K562 (cell line): ENCODE measurements at regions not wholly inside any gene's neighbourhood (a gene's known extent, or its start where the extent isn't known, plus 50 kb on each side); places are given as distances from the start of the nearest gene placed in this dataset.

Experiments used
- ATAC-seq: fragments of 200-7000 bp; cut with Tn5 transposase; 3 replicates; pipeline ENCODE4 v1.9.1; 2020; ENCODE audit warnings: moderate library complexity
- BruUV-seq: library from RNA; stranded (reverse); fragments of 400-500 nt; replicated peaks from 2 replicates; lab custom pipeline; 2021; lab: Mats Ljungman, UMichigan
- CTCF ChIA-PET: fragments of 300-600 bp; formaldehyde crosslinking; extraction: SDS; loops from one replicate; lab custom pipeline; 2021; ENCODE audit warnings: low intra/inter-chr PET ratio; lab: Yijun Ruan, JAX
- POLR2A ChIA-PET: fragments of 300-600, 350-650 bp; sonication (Branson Sonifier 250); formaldehyde crosslinking; extraction: SDS; loops from one replicate; lab custom pipeline; 2021; ENCODE audit warnings: antibody characterized with exemption, inconsistent platforms; lab: Yijun Ruan, JAX
- DNase-seq, 4 experiments: peaks; one replicate each; pipeline versions ENCODE4 v3.0.0 to v3.0.0-alpha.2; 2011 to 2018; ENCODE audit warnings: low spot score in 3 of 4, mixed read lengths in 3 of 4; ENCODE audit errors: extremely low read depth in 1 of 4
- FAIRE-seq: peaks from 2 replicates; lab custom pipeline; 2011; peaks lifted over from hg19 to GRCh38; lab: Jason Lieb, UNC
- H2AFZ ChIP-seq: 2 replicates; pipeline ENCODE4 v1.6.0; 2011; ENCODE audit warnings: low read depth, low read length, control low read depth, inconsistent platforms
- H3K27ac ChIP-seq: fragments of 200-600 bp; 3 replicates; pipeline ENCODE4 v1.8.0; 2011; ENCODE audit warnings: low read depth, mild to moderate bottlenecking, control low read depth, inconsistent platforms, low read length, moderate library complexity, mixed read lengths; ENCODE audit errors: extremely low read depth
- H3K27me3 ChIP-seq, 2 experiments: fragments of 300-600 bp in 1 of 2; 2 replicates in 1 of 2; 3 replicates in 1 of 2; pipeline versions ENCODE4 v1.6.0 to v1.8.0; 2011; ENCODE audit warnings: inconsistent platforms in 2 of 2, low read length in 2 of 2, mild to moderate bottlenecking in 1 of 2, mixed read lengths in 1 of 2, moderate library complexity in 1 of 2; ENCODE audit not compliant: control insufficient read depth in 2 of 2, insufficient read depth in 2 of 2
- H3K36me3 ChIP-seq: fragments of 300-600 bp; 3 replicates; pipeline ENCODE4 v1.8.0; 2011; ENCODE audit warnings: mild to moderate bottlenecking, low read length, inconsistent platforms; ENCODE audit not compliant: control insufficient read depth, insufficient read depth
- H3K4me1 ChIP-seq, 2 experiments: fragments of 200-600 bp in 1 of 2; replicated peaks in 1 of 2; 2 replicates in 1 of 2; 3 replicates in 1 of 2; pipeline versions ENCODE4 v1.5.1 to v1.8.0; 2011; ENCODE audit warnings: inconsistent platforms in 2 of 2, low read length in 2 of 2, mild to moderate bottlenecking in 1 of 2, mixed read lengths in 1 of 2, moderate library complexity in 1 of 2; ENCODE audit not compliant: control insufficient read depth in 2 of 2, insufficient read depth in 2 of 2
- H3K4me2 ChIP-seq: 2 replicates; pipeline ENCODE4 v1.6.1; 2011; ENCODE audit warnings: low read length, control low read depth, inconsistent platforms, mixed read lengths; ENCODE audit not compliant: insufficient read depth
- H3K4me3 ChIP-seq: fragments of 200-600 bp; sonication (generic), shearing (Covaris generic); 2 replicates; pipeline ENCODE4 v1.5.1; 2016; ENCODE audit warnings: control low read depth, inconsistent platforms
- H3K79me2 ChIP-seq: fragments of 200-600 bp; 3 replicates; pipeline ENCODE4 v1.8.0; 2011; ENCODE audit warnings: low read length, inconsistent platforms; ENCODE audit not compliant: control insufficient read depth, insufficient read depth
- H3K9ac ChIP-seq, 2 experiments: 2 replicates each; pipeline versions ENCODE4 v1.6.0 to v1.6.1; 2011; ENCODE audit warnings: low read depth in 2 of 2, low read length in 2 of 2, control low read depth in 1 of 2, inconsistent platforms in 1 of 2, mild to moderate bottlenecking in 1 of 2, mixed read lengths in 1 of 2; ENCODE audit not compliant: insufficient read depth in 1 of 2
- H3K9me1 ChIP-seq: one replicate; pipeline ENCODE4 v1.6.0; 2011; ENCODE audit warnings: inconsistent platforms, mild to moderate bottlenecking, low read length, moderate library complexity; ENCODE audit not compliant: control insufficient read depth, insufficient read depth
- H3K9me3 ChIP-seq: replicated peaks from 2 replicates; pipeline ENCODE4 v1.5.1; 2011; ENCODE audit warnings: low read depth, low read length, inconsistent platforms; ENCODE audit not compliant: control insufficient read depth, insufficient read depth
- H4K20me1 ChIP-seq: replicated peaks from 2 replicates; pipeline ENCODE4 v1.6.1; 2011; ENCODE audit warnings: low read length, inconsistent platforms, mixed read lengths; ENCODE audit not compliant: control insufficient read depth, insufficient read depth
- CBX2 ChIP-seq: fragments of 200-600 bp; sonication (generic); IDR thresholded peaks from one replicate; pipeline ENCODE4 v1.6.1; 2012; ENCODE audit warnings: mild to moderate bottlenecking, low read length, inconsistent platforms; ENCODE audit not compliant: insufficient read depth, poor library complexity, severe bottlenecking
- FOXA1 ChIP-seq: fragments of 450-650 bp; IDR thresholded peaks from 2 replicates; pipeline ENCODE4 v1.6.1; 2016; ENCODE audit warnings: mild to moderate bottlenecking, borderline replicate concordance
- NR1H2 ChIP-seq: sonication (generic); formaldehyde crosslinking; IDR thresholded peaks from 2 replicates; pipeline ENCODE4 v1.4.0; 2020; ENCODE audit warnings: mild to moderate bottlenecking, missing genetic modification reagents
- NR2F6 ChIP-seq: fragments of 450-650 bp; formaldehyde crosslinking; IDR thresholded peaks from 2 replicates; pipeline ENCODE4 v1.4.0; 2020; ENCODE audit warnings: mild to moderate bottlenecking
- PCBP2 ChIP-seq: fragments of 200-400 bp; formaldehyde crosslinking; IDR thresholded peaks from 2 replicates; pipeline ENCODE4 v1.6.1; 2018; ENCODE audit warnings: low read length, low read depth, mild to moderate bottlenecking, moderate library complexity; ENCODE audit not compliant: poor library complexity, severe bottlenecking
- SP1 ChIP-seq: sonication (generic); formaldehyde crosslinking; IDR thresholded peaks from 2 replicates; pipeline ENCODE4 v1.8.1; 2022; ENCODE audit warnings: mild to moderate bottlenecking, missing genetic modification reagents
- ZNF764 ChIP-seq: fragments of 250-450 bp; sonication (Bioruptor Pico); IDR thresholded peaks from 2 replicates; pipeline ENCODE4 v1.4.0; 2020; ENCODE audit warnings: low read depth, mild to moderate bottlenecking, moderate library complexity
- WGBS: fragments of 100-300 bp; shearing (Covaris generic); methylation state at CpG from one replicate; pipeline ENCODE4 v1.1.6; 2016; ENCODE audit warnings: low coverage, mixed read lengths; ENCODE audit not compliant: insufficient coverage; ENCODE audit errors: missing lambda C conversion rate; 5-methylcytosine and 5-hydroxymethylcytosine counted together
- in situ Hi-C: fragments of 300-500 bp; cut with MboI; formaldehyde crosslinking; loops from 4 replicates; pipeline ENCODE4 v1.15.0; 2018; ENCODE audit warnings: inconsistent platforms, mixed read lengths
- intact Hi-C: fragments of 100-400 bp; cut with micrococcal nuclease; formaldehyde crosslinking; loops from 2 replicates; pipeline ENCODE4 v1.14.2; 2022

DNA sequence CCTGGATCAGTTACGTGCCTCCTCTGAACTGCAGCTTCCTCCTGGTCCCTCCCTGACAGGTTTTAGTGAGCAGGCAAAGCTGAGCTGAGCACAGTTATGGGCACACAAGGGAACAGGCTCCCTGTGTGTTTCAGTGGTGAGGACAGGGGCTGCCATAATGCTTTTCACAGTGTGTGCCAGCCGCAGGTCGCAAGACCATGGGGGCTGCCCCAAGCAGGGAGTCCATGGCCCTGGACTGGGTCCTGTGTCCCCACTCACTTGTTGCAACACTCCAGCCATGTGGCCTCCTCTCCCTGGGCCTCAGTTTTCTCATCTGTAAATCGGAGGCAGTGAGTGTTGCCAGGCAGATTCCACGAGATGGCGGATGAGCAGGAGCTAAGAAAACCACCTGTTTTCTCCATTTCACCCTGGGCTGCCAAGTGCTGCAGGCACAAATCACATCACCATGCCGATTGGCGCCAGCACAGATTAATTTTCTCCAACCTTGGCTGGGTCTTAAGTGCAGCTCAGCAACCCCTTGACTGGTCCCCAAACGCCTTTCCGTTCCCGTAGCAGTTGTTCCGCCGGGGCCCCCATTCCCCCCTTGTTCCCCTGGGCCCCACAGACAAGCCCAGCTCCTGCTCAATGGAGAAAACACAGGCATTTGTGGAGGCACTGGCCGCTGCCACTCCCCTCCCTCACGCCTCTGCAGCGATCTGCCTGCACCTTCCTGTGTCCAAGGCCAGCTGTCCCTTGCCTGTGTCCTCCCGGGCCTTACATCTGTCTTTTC is 57.1 kb upstream of the NNAT start:
- Histone ChIP-seq H3K4me2 (no peak overlapping the region), H3K4me1 (no peaks in the 10 kb centered on the region), H3K4me3 (no peak overlapping the region), H3K9me1 (no peaks in the 10 kb centered on the region), H3K36me3 (no peaks in the 10 kb centered on the region), H3K9ac (no peak overlapping the region), H4K20me1 (no peaks in the 10 kb centered on the region; the same call in 1 of the 2 replicates), H3K27me3 (peaks cover 40 to 43% of the 10 kb centered on the region in 2 experiments), H3K27ac (no peak overlapping the region), H3K79me2 (no peaks in the 10 kb centered on the region), H3K9me3 (no peaks in the 10 kb centered on the region), H2AFZ (no peak overlapping the region)
- no peak for FAIRE-seq
- no peak for ATAC-seq
- DNase-seq, result no peak
- TF ChIP-seq SP1 (CRISPR knock-in tag) (no peak), ZNF764 (CRISPR knock-in tag) (no peak), NR1H2 (CRISPR knock-in tag) (no peak), PCBP2 (no peak), FOXA1 (no peak), CBX2 (no peak), NR2F6 (no peak)
- POLR2A ChIA-PET, result interaction anchor here (0.7 kb wide), 1 partner anchor 50 kb away, joined by 3 read pairs; no protein-coding TSS in a partner anchor
- BruUV-seq, result no TSS peak
- CTCF ChIA-PET, result no interaction called here
- in situ Hi-C loops (no loop called here), intact Hi-C loops (no loop called here)
- WGBS, result 2% methylated on average over 17 of the region's 17 CpGs
